ENCODE measurements at regions not wholly inside any gene's neighbourhood (a gene's known extent, or its start where the extent isn't known, plus 50 kb on each side); places are given as distances from the start of the nearest gene placed in this dataset.

GRCh38 chr2:41821167-41821566 is 226.7 kb upstream of the PKDCC start:
- TF ChIP-seq EZH2 (optimal IDR thresholded peaks at IDR 0.05; ENCODE audit: low read depth, low read length) (no peak), EZH2phosphoT487 (IDR thresholded peaks at IDR 0.05; ENCODE audit: low read length) (no peak)

All from MM.1S (cell line).